ENCODE measurements at regions not wholly inside any gene's neighbourhood (a gene's known extent, or its start where the extent isn't known, plus 50 kb on each side); places are given as distances from the start of the nearest gene placed in this dataset.
"Not testable (repeated sequence)": the region's sequence is repeated elsewhere in the genome, so short reads cannot be mapped to it uniquely, and the experiment has no call there.

DNA sequence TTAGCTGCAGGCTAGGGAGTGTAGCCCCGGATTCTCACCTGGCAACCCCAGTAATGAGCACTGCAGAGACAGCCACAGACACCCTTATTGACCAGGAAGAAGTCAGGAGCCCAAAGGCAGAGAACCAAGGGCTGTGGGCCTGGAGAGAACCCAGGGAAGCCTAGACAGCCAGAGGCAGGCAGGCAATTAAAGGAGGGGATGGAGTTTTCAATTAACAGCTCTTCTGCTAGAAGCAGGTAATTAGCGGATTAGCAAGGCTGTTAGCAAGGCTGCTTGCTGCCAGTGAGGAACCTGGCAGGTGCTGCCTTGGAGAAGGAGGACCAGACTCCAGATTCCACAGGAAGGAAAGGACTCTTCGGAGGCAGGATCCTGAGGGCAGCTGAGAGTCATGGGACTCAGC lies 176.1 kb downstream of the TRIM43 start:
- H3K36me3 Mint-ChIP-seq (ENCODE audit: low read depth, unreplicated experiment): not testable (repeated sequence)

GRCh38 chr2:95769256-95769655 lies 177.5 kb downstream of the TRIM43 start:
- not testable (repeated sequence) for H3K4me1 Mint-ChIP-seq (ENCODE audit: unreplicated experiment); H3K9me3 Mint-ChIP-seq (ENCODE audit: unreplicated experiment)

More for the DNA sequence above, 176.1 kb downstream of the TRIM43 start:
- not testable (repeated sequence) for DNase-seq (ENCODE audit: low spot score); H3K27me3 Mint-ChIP-seq (ENCODE audit: unreplicated experiment); H3K27ac Mint-ChIP-seq (ENCODE audit: unreplicated experiment); H3K4me3 Mint-ChIP-seq (ENCODE audit: unreplicated experiment); H3K9me3 Mint-ChIP-seq (ENCODE audit: unreplicated experiment); H3K4me1 Mint-ChIP-seq (ENCODE audit: unreplicated experiment)

DNA sequence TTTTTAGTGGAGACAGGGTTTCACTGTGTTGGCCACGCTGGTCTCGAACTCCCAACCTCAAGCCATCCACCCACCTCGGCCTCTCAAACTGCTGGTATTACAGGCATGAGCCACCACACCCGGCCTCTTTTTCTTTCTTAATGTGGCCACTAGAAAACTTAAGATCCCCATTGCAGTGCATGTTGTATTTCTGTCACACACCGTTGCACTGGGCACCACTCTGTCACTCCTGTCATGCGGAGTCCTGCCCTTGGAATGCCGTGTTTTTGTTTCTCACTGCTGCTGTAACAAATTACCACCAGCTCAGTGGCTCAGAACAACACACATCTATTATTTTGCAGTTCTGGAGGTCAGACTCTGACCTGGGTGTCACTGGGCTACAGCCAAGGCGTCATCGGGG lies 178.9 kb downstream of the TRIM43 start:
- not testable (repeated sequence) for H3K4me3 Mint-ChIP-seq (ENCODE audit: unreplicated experiment); DNase-seq (ENCODE audit: low spot score); H3K27ac Mint-ChIP-seq (ENCODE audit: unreplicated experiment); H3K9me3 Mint-ChIP-seq (ENCODE audit: unreplicated experiment); H3K4me1 Mint-ChIP-seq (ENCODE audit: unreplicated experiment); H3K36me3 Mint-ChIP-seq (ENCODE audit: low read depth, unreplicated experiment); H3K27me3 Mint-ChIP-seq (ENCODE audit: unreplicated experiment)

More at GRCh38 chr2:95769256-95769655, 177.5 kb downstream of the TRIM43 start:
- H3K36me3 Mint-ChIP-seq (ENCODE audit: low read depth, unreplicated experiment); H3K4me3 Mint-ChIP-seq (ENCODE audit: unreplicated experiment); DNase-seq (ENCODE audit: low spot score); H3K27me3 Mint-ChIP-seq (ENCODE audit: unreplicated experiment); H3K27ac Mint-ChIP-seq (ENCODE audit: unreplicated experiment): not testable (repeated sequence)

DNA sequence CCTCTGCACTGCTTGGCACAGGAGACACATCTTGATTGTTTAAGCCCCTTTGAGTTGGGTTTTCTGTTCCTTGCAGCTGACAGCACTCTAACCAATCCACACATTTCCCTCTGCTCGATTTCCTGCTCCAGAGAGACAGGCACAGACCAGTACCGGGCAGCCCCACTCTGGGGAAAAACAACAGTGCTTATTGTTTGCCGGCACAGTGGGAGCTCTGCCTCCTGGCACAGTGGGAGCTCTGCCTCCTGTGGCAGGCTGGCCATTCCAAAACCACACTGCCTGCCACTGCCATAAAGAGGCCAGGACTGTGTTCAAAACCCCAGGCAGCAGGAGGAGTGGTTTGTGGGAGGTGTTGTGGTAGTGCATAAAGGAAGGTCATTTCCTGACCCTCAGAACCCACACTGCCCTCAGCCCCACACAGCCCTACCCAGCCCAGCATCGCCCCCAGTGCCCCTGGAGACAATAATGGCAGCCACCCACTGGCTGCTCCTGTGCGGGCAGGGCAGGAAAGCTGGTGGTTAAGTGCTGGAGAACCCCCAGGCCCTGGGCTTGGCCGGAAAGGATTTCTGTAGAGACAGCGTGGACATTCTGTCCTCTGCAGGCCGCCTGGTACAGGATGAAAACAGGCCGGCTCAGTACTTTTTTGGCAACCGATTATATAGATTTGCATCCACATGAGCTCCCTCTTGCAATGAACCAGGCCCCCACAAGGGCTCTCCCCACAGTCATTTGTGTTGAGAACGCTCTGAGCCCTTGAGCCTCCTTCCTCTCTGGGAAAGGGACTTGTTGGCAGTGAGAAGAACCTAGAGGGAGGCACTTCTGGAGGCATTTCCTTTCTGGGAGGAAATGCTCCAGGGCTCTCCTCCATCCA lies 182.8 kb downstream of the TRIM43 start:
- H3K27me3 Mint-ChIP-seq (ENCODE audit: unreplicated experiment); H3K9me3 Mint-ChIP-seq (ENCODE audit: unreplicated experiment); DNase-seq (ENCODE audit: low spot score): not testable (repeated sequence)

GRCh38 chr2:95775193-95775531 lies 183.4 kb downstream of the TRIM43 start:
- H3K36me3 Mint-ChIP-seq (ENCODE audit: low read depth, unreplicated experiment); H3K9me3 Mint-ChIP-seq (ENCODE audit: unreplicated experiment); DNase-seq (ENCODE audit: low spot score): not testable (repeated sequence)

More for the DNA sequence above, 182.8 kb downstream of the TRIM43 start:
- not testable (repeated sequence) for H3K4me1 Mint-ChIP-seq (ENCODE audit: unreplicated experiment); H3K4me3 Mint-ChIP-seq (ENCODE audit: unreplicated experiment); H3K36me3 Mint-ChIP-seq (ENCODE audit: low read depth, unreplicated experiment); H3K27ac Mint-ChIP-seq (ENCODE audit: unreplicated experiment)

More at GRCh38 chr2:95775193-95775531, 183.4 kb downstream of the TRIM43 start:
- not testable (repeated sequence) for H3K4me1 Mint-ChIP-seq (ENCODE audit: unreplicated experiment); H3K4me3 Mint-ChIP-seq (ENCODE audit: unreplicated experiment); H3K27me3 Mint-ChIP-seq (ENCODE audit: unreplicated experiment); H3K27ac Mint-ChIP-seq (ENCODE audit: unreplicated experiment)
